ENCODE measurements at regions not wholly inside any gene's neighbourhood (a gene's known extent, or its start where the extent isn't known, plus 50 kb on each side); places are given as distances from the start of the nearest gene placed in this dataset.

GRCh38 chr5:90191352-90192045 lies 218.1 kb downstream of the CETN3 start:
- DNase-seq (ENCODE audit: low spot score), result no peak

DNA sequence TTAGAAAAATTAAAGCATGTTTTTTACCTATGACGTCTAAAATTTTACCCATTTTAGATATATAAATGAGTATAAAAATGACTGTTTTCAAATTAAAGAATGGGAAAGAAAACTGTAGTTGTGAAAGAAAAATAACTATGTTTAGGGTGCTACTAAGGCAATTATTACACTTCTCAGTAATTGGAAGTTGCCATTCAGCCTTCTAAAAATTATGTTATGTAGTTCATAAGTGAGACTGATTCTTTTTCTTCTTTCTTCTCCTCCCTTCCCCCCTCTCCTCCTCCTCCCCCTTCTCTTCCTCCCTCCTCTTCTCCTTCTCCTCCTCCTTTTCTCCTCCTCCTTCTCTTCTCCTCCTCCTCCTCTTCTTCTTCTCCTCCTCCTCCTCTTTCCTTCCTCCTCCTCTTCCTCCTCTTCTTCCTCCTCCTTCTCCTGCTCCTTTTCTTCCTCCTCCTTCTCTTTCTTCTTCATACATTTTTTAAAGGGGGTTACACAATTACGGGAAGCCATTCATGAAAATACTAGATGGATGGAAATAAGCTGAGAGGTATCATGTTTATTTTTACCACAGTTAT lies 223.6 kb downstream of the CETN3 start:
- no peak for DNase-seq (ENCODE audit: low spot score)

DNA sequence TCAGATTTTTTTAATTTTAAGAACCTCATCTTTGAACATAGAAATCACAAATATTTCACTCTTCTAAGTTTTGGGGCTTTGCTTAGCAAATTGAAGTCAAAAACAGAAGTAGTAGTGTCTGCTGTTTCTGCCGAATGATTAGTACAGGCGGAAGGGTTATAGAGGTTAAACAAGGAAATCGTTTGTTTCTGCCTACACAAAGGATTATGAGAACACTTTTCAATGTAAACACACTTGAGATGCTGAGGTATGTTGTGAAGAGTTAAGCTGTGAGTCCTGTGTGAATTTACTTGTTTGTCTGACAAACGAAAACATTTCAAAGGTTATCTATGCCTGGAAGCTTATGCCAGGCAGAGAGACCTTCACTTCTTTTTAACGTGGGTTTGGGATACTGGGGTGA lies 224.8 kb downstream of the CETN3 start:
- no peak for DNase-seq (ENCODE audit: low spot score)

- no peak for DNase-seq (ENCODE audit: low spot score)
These were observed 226.8 kb downstream of the CETN3 start for GRCh38 chr5:90182726-90183125.

DNA sequence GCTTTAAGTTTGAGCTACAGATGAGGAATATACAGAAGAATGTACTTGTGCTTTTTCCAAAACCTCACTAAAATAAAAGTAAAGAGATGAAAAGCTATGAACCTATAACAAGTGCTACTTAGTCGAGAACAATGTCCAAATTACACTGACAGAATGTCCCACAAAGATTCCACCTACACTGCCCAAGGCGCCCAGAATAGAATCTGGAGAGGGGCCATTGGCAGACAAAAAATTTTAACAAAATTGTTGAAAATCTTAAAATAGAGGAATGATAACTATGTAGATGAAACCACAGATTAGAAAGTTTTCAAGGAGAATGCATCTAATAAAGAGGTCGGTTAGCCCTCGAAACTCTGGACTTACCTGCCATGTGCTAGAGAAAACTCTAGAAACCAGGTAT lies 235.3 kb downstream of the CETN3 start:
- DNase-seq (ENCODE audit: low spot score), result no peak

DNA sequence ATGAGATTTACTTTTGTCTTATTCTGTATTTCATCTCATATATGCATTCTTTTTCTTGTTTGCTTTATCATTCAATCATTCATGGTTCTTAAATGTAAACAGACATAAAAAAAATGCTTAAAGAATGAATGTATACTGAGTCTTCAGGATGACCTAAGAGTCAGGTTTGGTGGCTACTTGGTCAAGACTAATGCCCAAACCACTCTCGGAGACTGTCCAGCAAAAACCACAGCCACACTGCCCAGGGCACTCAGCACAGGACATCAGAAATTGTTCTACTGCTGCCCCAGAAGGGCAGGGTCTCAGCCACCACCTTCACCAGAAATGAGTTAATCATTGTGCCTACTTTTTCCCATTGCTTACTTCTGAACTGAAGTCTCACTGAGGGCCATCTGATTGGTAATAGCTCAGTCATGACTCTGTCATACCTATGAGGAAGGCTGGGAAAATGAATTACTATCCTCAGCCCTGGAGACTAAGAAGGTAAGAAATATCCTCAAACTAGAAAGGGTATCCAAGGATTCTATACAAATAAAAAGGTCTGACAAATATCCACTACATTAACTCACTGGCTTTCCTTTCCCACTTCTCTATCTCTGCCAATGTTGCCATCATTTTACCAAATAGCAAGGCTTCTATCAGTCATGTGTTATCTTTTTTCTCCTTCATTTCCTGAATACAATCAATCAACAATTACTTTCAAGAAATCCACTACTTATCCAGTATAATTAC lies 236.1 kb downstream of the CETN3 start:
- DNase-seq (ENCODE audit: low spot score), result no peak

- DNase-seq (ENCODE audit: low spot score), result no peak
These were observed 238.1 kb downstream of the CETN3 start for GRCh38 chr5:90171466-90171865.

DNA sequence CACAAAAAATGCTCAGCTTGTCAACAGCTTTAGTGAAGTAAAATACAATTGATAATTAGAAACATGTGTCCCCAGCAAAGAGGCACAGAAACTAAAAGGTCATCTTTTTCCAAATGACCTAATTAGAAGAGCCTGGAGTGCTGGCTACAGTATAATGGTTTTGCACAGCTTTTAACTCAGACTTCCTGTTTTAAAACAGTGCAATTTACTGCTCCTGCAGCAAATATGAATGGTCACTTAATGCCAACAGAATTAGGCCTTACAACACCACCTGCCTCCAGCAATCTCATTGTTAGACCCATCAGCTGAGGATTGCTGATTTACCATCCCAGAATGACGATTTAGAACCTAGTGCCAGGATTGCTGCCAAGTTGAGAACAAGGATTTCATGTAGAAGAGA lies 239.3 kb downstream of the CETN3 start:
- DNase-seq (ENCODE audit: low spot score), result no peak

DNA sequence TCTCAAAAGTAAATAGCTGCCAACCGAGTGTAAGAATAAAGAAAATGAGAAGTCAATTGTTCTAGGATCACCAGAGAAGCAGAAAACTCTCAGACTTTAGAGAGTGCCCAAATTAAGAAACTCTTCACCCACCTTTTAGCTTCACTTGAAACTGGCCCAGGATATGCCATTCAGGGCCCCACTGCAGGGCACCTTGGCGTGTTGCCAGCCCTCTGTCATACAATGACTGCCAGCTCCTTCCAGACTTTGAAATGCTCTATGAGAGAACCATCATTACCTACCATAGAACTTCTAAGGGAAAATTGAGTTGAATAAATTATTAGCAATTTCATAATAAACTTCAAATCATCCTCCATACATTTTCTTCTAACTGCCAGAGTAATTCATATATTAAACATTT lies 240.5 kb downstream of the CETN3 start:
- no peak for DNase-seq (ENCODE audit: low spot score)

DNA sequence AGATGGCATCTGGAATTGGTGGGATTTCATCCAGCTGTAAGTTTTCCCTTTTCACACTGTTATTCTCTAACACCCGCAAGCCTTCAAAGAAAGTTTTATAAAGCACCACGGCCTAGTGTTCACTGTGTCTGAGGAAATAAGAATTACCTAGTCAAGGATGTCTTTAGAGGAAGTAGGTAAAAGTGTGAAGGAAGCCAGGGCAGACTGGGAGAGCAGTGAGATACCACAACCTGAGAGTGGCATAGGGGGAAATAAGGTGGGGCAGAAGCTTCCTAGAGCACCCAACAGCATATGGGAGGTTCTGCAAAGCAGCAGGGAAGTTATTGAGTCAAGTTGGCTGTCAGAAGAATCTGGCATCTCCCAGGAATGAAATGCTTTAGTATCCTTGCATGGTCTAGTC lies 241.2 kb downstream of the CETN3 start:
- no peak for DNase-seq (ENCODE audit: low spot score)

- no peak for DNase-seq (ENCODE audit: low spot score)
These were observed 242.7 kb downstream of the CETN3 start for GRCh38 chr5:90166816-90167215.

GRCh38 chr5:90162324-90162723 lies 247.2 kb downstream of the CETN3 start:
- no peak for DNase-seq (ENCODE audit: low spot score)

DNA sequence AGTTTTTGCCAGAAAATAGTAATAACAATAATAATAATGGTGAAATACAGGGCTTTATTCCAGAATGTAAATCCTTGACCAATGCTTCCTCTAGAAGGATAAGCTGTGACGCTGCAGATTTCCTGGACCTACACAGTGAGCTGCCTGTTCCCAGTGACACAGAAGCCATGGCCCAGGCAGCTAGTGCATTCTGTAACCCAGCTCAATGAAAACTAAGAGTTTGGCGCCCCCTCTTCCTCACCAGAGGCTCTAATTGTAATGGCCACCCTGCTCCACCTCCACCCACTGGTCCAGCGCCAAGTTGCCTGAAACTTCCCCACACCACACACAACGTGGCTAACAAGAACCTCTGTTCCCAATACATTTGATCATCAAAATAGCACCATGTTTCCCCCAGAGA lies 248.1 kb downstream of the CETN3 start:
- DNase-seq (ENCODE audit: low spot score), result no peak

DNA sequence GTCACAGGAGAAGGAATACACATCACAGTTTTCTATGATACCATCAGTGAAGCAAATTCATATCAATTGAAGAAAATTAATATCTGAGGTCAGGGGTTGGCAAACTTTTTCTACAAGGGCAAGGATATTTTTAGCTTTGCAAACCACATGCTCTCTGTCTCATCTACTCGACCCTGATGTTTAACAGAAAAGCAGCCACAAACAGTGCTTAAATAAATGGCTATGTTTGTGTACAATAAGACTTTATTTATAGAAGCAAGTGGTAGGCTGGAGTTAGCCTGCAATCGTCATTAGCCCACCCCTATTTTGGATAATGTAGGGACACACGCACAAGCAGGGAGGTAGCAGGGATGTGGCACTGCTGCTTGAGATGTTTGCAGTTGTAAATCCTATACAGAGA lies 251.4 kb downstream of the CETN3 start:
- DNase-seq (ENCODE audit: low spot score), result no peak

DNA sequence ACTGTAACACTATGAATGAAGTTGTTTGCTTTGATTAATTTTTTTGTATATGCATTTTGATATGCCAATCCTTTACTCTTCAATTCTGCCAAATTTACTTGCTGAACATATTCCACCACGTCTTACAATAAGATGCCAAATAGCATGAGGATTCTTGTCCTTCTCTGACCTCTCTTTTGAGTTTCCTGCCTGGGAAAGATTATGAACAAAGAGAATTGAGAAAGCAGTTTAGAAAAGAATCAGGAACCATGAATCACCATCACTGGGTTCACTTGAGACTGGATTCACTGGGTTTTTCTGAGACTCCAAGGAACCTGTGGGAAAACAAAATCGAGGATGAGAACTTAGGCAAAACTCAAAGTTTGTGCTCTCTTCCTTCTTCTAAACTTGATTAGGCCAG lies 256.5 kb downstream of the CETN3 start:
- DNase-seq (ENCODE audit: low spot score), result no peak

GRCh38 chr5:90144625-90145327 lies 264.8 kb downstream of the CETN3 start:
- no peak for DNase-seq (ENCODE audit: low spot score)

DNA sequence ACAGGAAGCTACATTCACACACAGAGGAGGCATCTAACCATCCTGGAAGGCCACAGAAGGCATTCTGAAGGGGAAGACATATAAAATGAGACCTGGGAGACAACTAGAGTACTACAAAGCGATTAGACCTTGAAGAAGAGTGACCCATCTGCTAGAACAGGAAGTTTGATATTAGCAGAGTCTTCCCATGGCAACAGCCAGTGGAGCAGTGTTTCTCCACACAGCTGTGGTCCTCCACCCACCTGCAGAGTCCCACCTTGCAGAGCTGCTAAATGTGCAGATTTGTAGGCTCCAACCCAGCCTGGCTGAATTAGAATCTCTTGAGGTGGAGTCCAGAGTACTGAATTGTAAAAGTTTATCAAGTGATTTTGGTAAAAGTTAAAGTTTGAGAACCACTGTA lies 267.0 kb downstream of the CETN3 start:
- no peak for DNase-seq (ENCODE audit: low spot score)

DNA sequence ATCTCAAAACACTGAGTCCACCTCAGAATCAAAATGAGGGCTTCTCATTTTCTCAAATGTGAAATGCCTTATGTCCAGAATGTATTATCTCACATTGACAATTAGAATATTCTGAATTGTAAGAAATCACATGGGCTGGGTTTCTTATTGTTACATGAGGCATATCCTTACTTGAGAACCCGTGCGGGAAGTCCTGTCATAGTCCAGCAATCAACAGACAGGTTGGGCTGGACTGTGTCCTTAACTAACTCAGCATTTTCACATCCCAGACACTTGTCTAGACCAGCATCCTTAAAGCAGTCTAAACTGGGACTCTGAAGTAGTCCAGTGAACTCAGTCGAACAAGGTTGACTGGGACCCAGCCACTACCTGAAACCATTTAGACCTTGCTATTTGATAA lies 267.6 kb downstream of the CETN3 start:
- no peak for DNase-seq (ENCODE audit: low spot score)

GRCh38 chr5:90136952-90137528 lies 272.5 kb downstream of the CETN3 start:
- DNase-seq (ENCODE audit: low spot score), result no peak

- DNase-seq (ENCODE audit: low spot score), result no peak
These were observed 273.7 kb downstream of the CETN3 start for GRCh38 chr5:90135779-90136378.

- no peak for DNase-seq (ENCODE audit: low spot score)
These were observed 274.7 kb downstream of the CETN3 start for GRCh38 chr5:90134892-90135291.

DNA sequence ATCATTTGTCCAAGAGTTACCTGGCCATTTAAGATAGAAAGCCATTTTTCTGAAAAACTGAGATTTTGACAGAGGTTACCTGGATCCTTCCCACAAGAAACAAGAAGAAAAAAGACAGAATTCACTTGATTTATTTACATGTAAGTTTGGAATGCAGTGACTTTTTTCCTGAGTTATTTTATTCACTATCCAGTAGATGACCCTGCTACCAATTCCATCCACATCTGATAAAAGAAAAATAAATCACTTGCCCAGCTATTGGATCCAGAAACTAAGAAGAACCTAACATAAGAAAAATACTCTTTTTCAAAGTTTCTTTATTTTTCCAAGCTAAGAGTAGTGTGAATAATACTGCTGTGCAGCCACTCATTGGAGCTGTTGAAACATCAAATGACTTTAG lies 275.2 kb downstream of the CETN3 start:
- DNase-seq (ENCODE audit: low spot score), result no peak
